GM12878 (cell line): ENCODE measurements at regions not wholly inside any gene's neighbourhood (a gene's known extent, or its start where the extent isn't known, plus 50 kb on each side); places are given as distances from the start of the nearest gene placed in this dataset.
A peak's percentile ranks its signal among the peaks of the same experiment; 100 is the strongest.

Experiments used
- ATAC-seq: fragments of 200-7000 bp; cut with Tn5 transposase; 3 replicates; pipeline ENCODE4 v1.9.1; 2020; ENCODE audit warnings: mild to moderate bottlenecking, moderate library complexity
- BruUV-seq: library from RNA; stranded (reverse); fragments of 400-500 nt; replicated peaks from 2 replicates; lab custom pipeline; 2021; lab: Mats Ljungman, UMichigan
- CTCF ChIA-PET: fragments of 300-600 bp; sonication (Branson Sonifier 250); formaldehyde crosslinking; extraction: SDS; loops from one replicate; lab custom pipeline; 2021; ENCODE audit warnings: inconsistent platforms; lab: Yijun Ruan, JAX
- POLR2A ChIA-PET: fragments of 350-600 bp; formaldehyde crosslinking; extraction: SDS; loops from one replicate; lab custom pipeline; 2021; ENCODE audit warnings: inconsistent platforms; lab: Charles Lee
- RAD21 ChIA-PET: fragments of 300-600 bp; sonication (Branson Sonifier 250); formaldehyde crosslinking; loops from one replicate; lab custom pipeline; 2023; ENCODE audit warnings: antibody characterized with exemption; ENCODE audit not compliant: unreplicated experiment; lab: Charles Lee
- SMC1A ChIA-PET: fragments of 300-600 bp; sonication (Branson Sonifier 250); formaldehyde crosslinking; loops from one replicate; lab custom pipeline; 2023; ENCODE audit not compliant: unreplicated experiment, uncharacterized antibody; lab: Charles Lee
- DNase-seq: peaks from one replicate; pipeline ENCODE4 v3.0.0-alpha.2; 2011; ENCODE audit warnings: low read depth, low spot score
- FAIRE-seq: peaks from 3 replicates; lab custom pipeline; 2011; peaks lifted over from hg19 to GRCh38; lab: Jason Lieb, UNC
- H2AFZ ChIP-seq: 2 replicates; pipeline ENCODE4 v1.6.0; 2011; ENCODE audit warnings: low read depth, low read length, control low read depth; ENCODE audit not compliant: control insufficient read depth
- H3K27ac ChIP-seq: 2 replicates; pipeline ENCODE4 v1.5.1; 2011; ENCODE audit warnings: control low read depth; ENCODE audit not compliant: control insufficient read depth, insufficient read depth
- H3K27me3 ChIP-seq, 2 experiments: replicated peaks in 1 of 2; 2 replicates each; pipeline versions ENCODE4 v1.6.0 to v1.6.1; 2011; ENCODE audit warnings: low read length in 1 of 2; ENCODE audit not compliant: control insufficient read depth in 2 of 2, insufficient read depth in 2 of 2
- H3K36me3 ChIP-seq, 2 experiments: 2 replicates each; pipeline ENCODE4 v1.5.1; 2011; ENCODE audit warnings: low read length in 1 of 2; ENCODE audit not compliant: control insufficient read depth in 2 of 2, insufficient read depth in 2 of 2
- H3K4me1 ChIP-seq: 2 replicates; pipeline ENCODE4 v1.6.1; 2011; ENCODE audit warnings: mild to moderate bottlenecking, low read length, moderate library complexity, mixed read lengths; ENCODE audit not compliant: control insufficient read depth, insufficient read depth
- H3K4me2 ChIP-seq: 2 replicates; pipeline ENCODE4 v1.6.0; 2011; ENCODE audit warnings: control low read depth; ENCODE audit not compliant: control insufficient read depth, insufficient read depth
- H3K4me3 ChIP-seq: fragments of 200-600 bp; sonication (generic); 2 replicates; pipeline ENCODE4 v1.5.1; 2016
- H3K79me2 ChIP-seq: 2 replicates; pipeline ENCODE4 v1.6.0; 2011; ENCODE audit warnings: low read length; ENCODE audit not compliant: control insufficient read depth, insufficient read depth
- H3K9ac ChIP-seq: 2 replicates; pipeline ENCODE4 v1.8.0; 2011; ENCODE audit warnings: low read length, control low read depth, mixed read lengths; ENCODE audit not compliant: control insufficient read depth, insufficient read depth
- H3K9me3 ChIP-seq: replicated peaks from 3 replicates; pipeline ENCODE4 v1.5.1; 2011; ENCODE audit warnings: mild to moderate bottlenecking, low read length; ENCODE audit not compliant: control insufficient read depth, insufficient read depth
- H4K20me1 ChIP-seq: 2 replicates; pipeline ENCODE4 v1.6.0; 2011; ENCODE audit not compliant: control insufficient read depth, insufficient read depth
- E4F1 ChIP-seq: fragments of 450-650 bp; IDR thresholded peaks from 2 replicates; pipeline ENCODE4 v1.6.1; 2018; ENCODE audit warnings: borderline replicate concordance, mild to moderate bottlenecking; ENCODE audit not compliant: partially characterized antibody
- IKZF2 ChIP-seq, 2 experiments: fragments of 450-650 bp; IDR thresholded peaks; 2 replicates each; pipeline ENCODE4 v1.6.1; 2017; ENCODE audit warnings: mild to moderate bottlenecking in 2 of 2, moderate library complexity in 2 of 2
- MEF2B ChIP-seq: fragments of 450-650 bp; IDR thresholded peaks from 2 replicates; pipeline ENCODE4 v1.6.1; 2018; ENCODE audit warnings: mild to moderate bottlenecking, moderate library complexity; ENCODE audit not compliant: partially characterized antibody, poor library complexity, severe bottlenecking
- RB1 ChIP-seq: fragments of 450-650 bp; formaldehyde crosslinking; IDR thresholded peaks from 2 replicates; pipeline ENCODE4 v1.6.1; 2017; ENCODE audit warnings: mild to moderate bottlenecking, borderline replicate concordance
- TCF3 ChIP-seq: IDR thresholded peaks from 2 replicates; pipeline ENCODE4 v1.6.1; 2012; ENCODE audit warnings: low read depth, mild to moderate bottlenecking, low read length, borderline replicate concordance; ENCODE audit not compliant: insufficient read depth
- ZNF384 ChIP-seq: IDR thresholded peaks from 2 replicates; pipeline ENCODE4 v1.6.1; 2012; ENCODE audit warnings: low read depth, mild to moderate bottlenecking, low read length, improper control_type of control experiment, borderline replicate concordance
- WGBS: methylation state at CpG from one replicate; pipeline ENCODE4 v1.1.6; 2016; ENCODE audit warnings: low lambda C conversion rate; ENCODE audit not compliant: insufficient replicate concordance, insufficient coverage; ENCODE audit errors: missing lambda C conversion rate; 5-methylcytosine and 5-hydroxymethylcytosine counted together
- in situ Hi-C: fragments of 300-500 bp; cut with MboI; formaldehyde crosslinking; loops from 9 replicates; pipeline ENCODE4 v1.14.3; 2018; ENCODE audit warnings: mixed read lengths
- intact Hi-C: fragments of 100-400 bp; cut with micrococcal nuclease; formaldehyde crosslinking; loops from one replicate; pipeline ENCODE4 v1.14.2; 2022; ENCODE audit not compliant: unreplicated experiment

- H3K4me2 ChIP-seq, result no peak overlapping the region
- in situ Hi-C loops (no loop called here), intact Hi-C loops (no loop called here)
- CTCF ChIA-PET, result no interaction called here
- RAD21 ChIA-PET, result no interaction called here
- ATAC-seq (no peak), FAIRE-seq (no peak), DNase-seq (no peak)
- H3K4me3 ChIP-seq, result no peak overlapping the region
- H2AFZ ChIP-seq, result no peak overlapping the region
- no peaks in the 10 kb centered on the region for H3K4me1 ChIP-seq
- POLR2A ChIA-PET, result no interaction called here
- H4K20me1 ChIP-seq, result no peaks in the 10 kb centered on the region
- TF ChIP-seq MEF2B (peak; percentile 70), RB1 (no peak), IKZF2 (IDR thresholded peaks at IDR 0.05) (0 out of 4 replicates have a peak, but pooled peaks of 1 of the 2 experiments have one; percentile 27)
- no TSS peak for BruUV-seq
- H3K27me3 ChIP-seq, result no peaks in the 10 kb centered on the region
- H3K36me3 ChIP-seq, result no peaks in the 10 kb centered on the region
- no peak overlapping the region for H3K9ac ChIP-seq
- 36% methylated on average over 6 of the region's 6 CpGs for WGBS
- no peak overlapping the region for H3K27ac ChIP-seq
- SMC1A ChIA-PET, result interaction anchor here (1.2 to 1.6 kb wide), 4 partner anchors 10 to 74 kb away, joined by 3 to 5 read pairs (median 4); no protein-coding TSS in a partner anchor
- no peaks in the 10 kb centered on the region for H3K9me3 ChIP-seq
- H3K79me2 ChIP-seq, result no peaks in the 10 kb centered on the region
Measured at GRCh38 chr4:29653221-29653620, 1066.9 kb upstream of the PCDH7 start.

DNA sequence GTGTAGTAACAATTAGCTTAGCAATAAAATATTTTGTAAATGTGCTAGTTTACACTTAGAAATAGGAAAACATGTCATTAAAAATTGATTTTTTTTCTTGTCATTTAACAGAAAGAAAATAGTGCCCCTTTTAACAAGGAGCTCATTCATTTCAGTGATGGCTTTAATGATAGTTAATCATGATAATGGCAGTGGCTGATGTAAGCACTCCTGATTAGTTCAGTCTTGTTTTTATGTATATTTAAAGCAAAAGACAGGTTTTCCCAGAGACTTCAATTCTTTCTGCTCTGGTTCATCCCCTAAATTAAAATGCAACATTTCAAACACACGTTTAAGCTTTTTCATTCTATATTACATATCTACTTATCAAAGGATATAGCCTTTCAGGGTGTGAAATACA, 1039.5 kb upstream of the PCDH7 start:
- Histone ChIP-seq H3K4me1 (no peaks in the 10 kb centered on the region), H3K4me2 (no peak overlapping the region), H3K36me3 (no peaks in the 10 kb centered on the region), H3K9me3 (no peaks in the 10 kb centered on the region), H3K9ac (no peak overlapping the region), H3K79me2 (no peaks in the 10 kb centered on the region), H4K20me1 (no peaks in the 10 kb centered on the region), H3K27me3 (no peaks in the 10 kb centered on the region), H3K4me3 (no peak overlapping the region), H2AFZ (no peak overlapping the region), H3K27ac (no peak overlapping the region)
- TF ChIP-seq ZNF384 (no peak), TCF3 (no peak), E4F1 (no peak)
- in situ Hi-C loops (no loop called here), intact Hi-C loops (no loop called here)
- no peak for FAIRE-seq
- DNase-seq, result no peak
- WGBS, result 9% methylated on average over 1 of the region's 1 CpG
- ChIA-PET POLR2A (no interaction called here), RAD21 (no interaction called here), SMC1A (no interaction called here), CTCF (no interaction called here)
- no peak for ATAC-seq
- no TSS peak for BruUV-seq
